ENCODE measurements at regions not wholly inside any gene's neighbourhood (a gene's known extent, or its start where the extent isn't known, plus 50 kb on each side); places are given as distances from the start of the nearest gene placed in this dataset.

DNA sequence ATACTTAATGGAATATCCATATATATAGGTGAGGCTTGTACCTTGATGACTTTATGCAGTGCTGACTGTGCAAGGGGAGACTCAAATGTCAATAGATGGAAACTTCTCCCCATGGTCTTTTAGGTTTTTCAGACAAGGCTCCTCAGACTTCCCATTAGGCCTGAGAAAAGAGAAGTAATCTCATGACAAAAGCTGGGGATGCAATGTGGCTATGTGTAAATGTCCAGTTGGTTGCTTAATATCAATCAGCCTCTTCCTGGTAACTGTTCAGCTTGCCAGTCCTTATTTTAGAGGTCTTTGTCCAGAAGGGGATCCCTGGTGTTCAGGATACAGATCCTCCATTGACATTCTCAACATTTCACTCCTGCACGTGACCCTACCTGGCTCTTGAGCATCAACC lies 621.1 kb upstream of the CDH18 start:
- no peak overlapping the region for H3K4me3 ChIP-seq (ENCODE audit: low read length)
- H3K27ac ChIP-seq (ENCODE audit: low read length): no peak overlapping the region
- H4K20me1 ChIP-seq (ENCODE audit: insufficient read depth, low read length): no peaks in the 10 kb centered on the region
- no peaks in the 10 kb centered on the region for H3K9me3 ChIP-seq (ENCODE audit: insufficient read depth, low read length)
- no peak for TF ChIP-seq CTCF (IDR thresholded peaks at IDR 0.05; ENCODE audit: low read depth, low read length)
- H3K27me3 ChIP-seq (ENCODE audit: low read depth, low read length): no peaks in the 10 kb centered on the region
- no peaks in the 10 kb centered on the region for H3K79me2 ChIP-seq (ENCODE audit: low read length)
- H3K36me3 ChIP-seq (replicated peaks; ENCODE audit: low read depth, low read length): no peaks in the 10 kb centered on the region
- H2AFZ ChIP-seq (ENCODE audit: low read depth, low read length): no peak overlapping the region
- no peaks in the 10 kb centered on the region for H3K4me1 ChIP-seq (ENCODE audit: low read length)
- H3K9ac ChIP-seq (ENCODE audit: low read length): no peak overlapping the region
- no peak overlapping the region for H3K4me2 ChIP-seq (ENCODE audit: low read length)

GRCh38 chr5:20608567-20608966 lies 620.6 kb upstream of the CDH18 start:
- H3K9ac ChIP-seq (ENCODE audit: low read length): no peak overlapping the region
- no peak overlapping the region for H3K4me2 ChIP-seq (ENCODE audit: low read length)
- no peaks in the 10 kb centered on the region for H3K9me3 ChIP-seq (ENCODE audit: insufficient read depth, low read length)
- no peaks in the 10 kb centered on the region for H3K27me3 ChIP-seq (ENCODE audit: low read depth, low read length)
- H3K4me3 ChIP-seq (ENCODE audit: low read length): no peak overlapping the region
- H3K4me1 ChIP-seq (ENCODE audit: low read length): no peaks in the 10 kb centered on the region
- H2AFZ ChIP-seq (ENCODE audit: low read depth, low read length): no peak overlapping the region
- H3K27ac ChIP-seq (ENCODE audit: low read length): no peak overlapping the region
- no peaks in the 10 kb centered on the region for H3K79me2 ChIP-seq (ENCODE audit: low read length)
- H4K20me1 ChIP-seq (ENCODE audit: insufficient read depth, low read length): no peaks in the 10 kb centered on the region
- H3K36me3 ChIP-seq (replicated peaks; ENCODE audit: low read depth, low read length): no peaks in the 10 kb centered on the region
- TF ChIP-seq EZH2phosphoT487 (IDR thresholded peaks at IDR 0.05; ENCODE audit: low read depth) (no peak), CTCF (IDR thresholded peaks at IDR 0.05; ENCODE audit: low read depth, low read length) (no peak)

- Histone ChIP-seq H3K4me1 (ENCODE audit: low read length) (no peaks in the 10 kb centered on the region), H3K9ac (ENCODE audit: low read length) (no peak overlapping the region), H2AFZ (ENCODE audit: low read depth, low read length) (no peak overlapping the region), H3K4me2 (ENCODE audit: low read length) (no peak overlapping the region), H3K4me3 (ENCODE audit: low read length) (no peak overlapping the region), H3K9me3 (ENCODE audit: insufficient read depth, low read length) (no peaks in the 10 kb centered on the region), H3K36me3 (replicated peaks; ENCODE audit: low read depth, low read length) (no peaks in the 10 kb centered on the region), H3K27ac (ENCODE audit: low read length) (no peak overlapping the region), H3K27me3 (ENCODE audit: low read depth, low read length) (no peaks in the 10 kb centered on the region), H3K79me2 (ENCODE audit: low read length) (no peaks in the 10 kb centered on the region), H4K20me1 (ENCODE audit: insufficient read depth, low read length) (no peaks in the 10 kb centered on the region)
- TF ChIP-seq EZH2phosphoT487 (IDR thresholded peaks at IDR 0.05; ENCODE audit: low read depth): no peak
- TF ChIP-seq CTCF (IDR thresholded peaks at IDR 0.05; ENCODE audit: low read depth, low read length): no peak
Measured at GRCh38 chr5:20605732-20606525, 617.9 kb upstream of the CDH18 start.

- no peaks in the 10 kb centered on the region for H3K9me3 ChIP-seq (ENCODE audit: insufficient read depth, low read length)
- H3K4me3 ChIP-seq (ENCODE audit: low read length): no peak overlapping the region
- no peaks in the 10 kb centered on the region for H3K79me2 ChIP-seq (ENCODE audit: low read length)
- no peak overlapping the region for H3K9ac ChIP-seq (ENCODE audit: low read length)
- H3K36me3 ChIP-seq (replicated peaks; ENCODE audit: low read depth, low read length): no peaks in the 10 kb centered on the region
- no peaks in the 10 kb centered on the region for H3K4me1 ChIP-seq (ENCODE audit: low read length)
- no peak overlapping the region for H3K4me2 ChIP-seq (ENCODE audit: low read length)
- TF ChIP-seq CTCF (IDR thresholded peaks at IDR 0.05; ENCODE audit: low read depth, low read length) (no peak), EZH2phosphoT487 (IDR thresholded peaks at IDR 0.05; ENCODE audit: low read depth) (no peak)
- no peak overlapping the region for H3K27ac ChIP-seq (ENCODE audit: low read length)
- no peak overlapping the region for H2AFZ ChIP-seq (ENCODE audit: low read depth, low read length)
- H4K20me1 ChIP-seq (ENCODE audit: insufficient read depth, low read length): no peaks in the 10 kb centered on the region
- H3K27me3 ChIP-seq (ENCODE audit: low read depth, low read length): no peaks in the 10 kb centered on the region
Measured at GRCh38 chr5:20604992-20605391, 617.0 kb upstream of the CDH18 start.
